ENCODE measurements at regions not wholly inside any gene's neighbourhood (a gene's known extent, or its start where the extent isn't known, plus 50 kb on each side); places are given as distances from the start of the nearest gene placed in this dataset.

DNA sequence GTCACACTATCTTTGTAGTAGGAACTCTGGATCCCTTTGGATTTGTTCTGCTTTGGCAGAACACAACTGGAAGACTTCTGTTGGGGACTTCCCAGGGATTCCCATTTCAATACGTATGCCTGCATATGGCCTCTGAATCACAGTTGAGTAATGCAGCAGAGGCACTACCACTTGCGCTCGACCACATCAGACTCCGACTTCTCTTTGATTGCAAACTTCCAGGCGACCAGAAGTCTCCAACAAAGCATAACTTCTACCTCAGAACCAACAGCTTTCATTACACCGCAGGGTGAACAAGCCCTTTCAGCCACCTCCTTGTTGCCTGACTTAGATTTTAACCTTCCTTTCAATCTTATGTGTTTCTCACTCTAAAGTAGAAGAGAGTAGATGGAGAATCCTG lies 924.4 kb downstream of the IGSF11 start:
- no peaks in the 10 kb centered on the region for H3K36me3 ChIP-seq
- TF ChIP-seq POLR2AphosphoS5 (IDR thresholded peaks at IDR 0.05) (no peak), EP300 (IDR thresholded peaks at IDR 0.05) (no peak), POLR2A (IDR thresholded peaks at IDR 0.05) (no peak)
- TF ChIP-seq, protein P1, sequence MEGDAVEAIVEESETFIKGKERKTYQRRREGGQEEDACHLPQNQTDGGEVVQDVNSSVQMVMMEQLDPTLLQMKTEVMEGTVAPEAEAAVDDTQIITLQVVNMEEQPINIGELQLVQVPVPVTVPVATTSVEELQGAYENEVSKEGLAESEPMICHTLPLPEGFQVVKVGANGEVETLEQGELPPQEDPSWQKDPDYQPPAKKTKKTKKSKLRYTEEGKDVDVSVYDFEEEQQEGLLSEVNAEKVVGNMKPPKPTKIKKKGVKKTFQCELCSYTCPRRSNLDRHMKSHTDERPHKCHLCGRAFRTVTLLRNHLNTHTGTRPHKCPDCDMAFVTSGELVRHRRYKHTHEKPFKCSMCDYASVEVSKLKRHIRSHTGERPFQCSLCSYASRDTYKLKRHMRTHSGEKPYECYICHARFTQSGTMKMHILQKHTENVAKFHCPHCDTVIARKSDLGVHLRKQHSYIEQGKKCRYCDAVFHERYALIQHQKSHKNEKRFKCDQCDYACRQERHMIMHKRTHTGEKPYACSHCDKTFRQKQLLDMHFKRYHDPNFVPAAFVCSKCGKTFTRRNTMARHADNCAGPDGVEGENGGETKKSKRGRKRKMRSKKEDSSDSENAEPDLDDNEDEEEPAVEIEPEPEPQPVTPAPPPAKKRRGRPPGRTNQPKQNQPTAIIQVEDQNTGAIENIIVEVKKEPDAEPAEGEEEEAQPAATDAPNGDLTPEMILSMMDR (IDR thresholded peaks at IDR 0.05), result no peak
- no peak overlapping the region for H3K4me3 ChIP-seq
- no peaks in the 10 kb centered on the region for H3K27me3 ChIP-seq
- H3K4me1 ChIP-seq, result no peaks in the 10 kb centered on the region
- intact Hi-C loops (cut with DNase I; ENCODE audit: low total_unique reads), result no loop called here
- H3K9me3 ChIP-seq, result no peaks in the 10 kb centered on the region
- 83 to 92% (median 90%) methylated on average over 6 of the region's 6 CpGs for WGBS, 5 donors
- no peak overlapping the region for H3K27ac ChIP-seq
- no peak for DNase-seq

DNA sequence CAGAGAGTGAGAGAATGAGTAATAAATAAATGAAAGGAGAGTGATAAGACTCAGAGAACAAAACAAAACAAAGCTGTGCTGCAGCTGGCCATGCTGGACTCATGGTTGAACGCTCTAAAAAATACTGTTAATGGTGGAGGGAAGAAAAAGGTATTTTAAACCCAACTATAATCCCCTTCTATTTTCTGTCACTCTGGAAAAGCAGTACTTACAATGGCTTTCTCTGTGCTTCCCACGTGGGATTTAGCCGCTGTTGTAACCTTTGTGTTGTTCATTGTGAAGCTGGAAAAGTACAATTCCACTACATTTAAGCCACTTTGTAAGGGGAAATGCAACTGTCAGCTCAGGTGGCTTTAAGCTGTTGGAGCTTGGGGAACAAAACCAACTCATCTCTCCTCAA lies 917.7 kb downstream of the IGSF11 start:
- WGBS, 5 donors, result 52 to 63% (median 59%) methylated on average over 3 of the region's 3 CpGs
- intact Hi-C loops (cut with DNase I; ENCODE audit: low total_unique reads), result no loop called here
- no peaks in the 10 kb centered on the region for H3K4me1 ChIP-seq
- H3K27ac ChIP-seq, result no peak overlapping the region
- no peaks in the 10 kb centered on the region for H3K36me3 ChIP-seq
- H3K4me3 ChIP-seq, result no peak overlapping the region
- no peak for DNase-seq
- no peak for TF ChIP-seq POLR2AphosphoS5 (IDR thresholded peaks at IDR 0.05)
- TF ChIP-seq EP300 (IDR thresholded peaks at IDR 0.05), result no peak
- no peaks in the 10 kb centered on the region for H3K9me3 ChIP-seq
- H3K27me3 ChIP-seq, result no peaks in the 10 kb centered on the region

DNA sequence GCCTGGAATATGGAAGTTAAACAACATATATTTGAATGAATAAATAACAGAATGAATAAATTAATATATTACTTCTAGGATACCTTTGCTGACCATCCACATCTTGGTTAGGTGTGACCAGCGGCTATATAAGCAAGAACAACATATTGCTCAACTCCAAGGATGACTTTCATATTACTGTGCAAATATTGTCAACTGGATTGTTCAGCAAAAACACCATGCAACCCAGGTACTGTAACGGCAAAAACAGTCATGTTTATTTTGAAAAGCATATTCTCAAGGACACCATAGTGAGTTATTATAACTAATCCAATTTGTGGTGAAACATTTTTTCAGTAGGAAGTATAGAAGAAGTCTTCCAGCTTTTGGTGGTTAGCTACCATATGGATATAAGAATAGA lies 907.9 kb downstream of the IGSF11 start:
- Histone ChIP-seq H3K4me3 (no peak overlapping the region), H3K4me1 (no peaks in the 10 kb centered on the region), H3K36me3 (no peaks in the 10 kb centered on the region), H3K27me3 (no peaks in the 10 kb centered on the region), H3K27ac (no peak overlapping the region), H3K9me3 (no peaks in the 10 kb centered on the region)
- 85 to 89% (median 87%) methylated on average over 2 of the region's 2 CpGs for WGBS, 5 donors
- TF ChIP-seq, protein P1 (IDR thresholded peaks at IDR 0.05), result no peak
- TF ChIP-seq POLR2A (IDR thresholded peaks at IDR 0.05) (no peak), POLR2AphosphoS5 (IDR thresholded peaks at IDR 0.05) (no peak), EP300 (IDR thresholded peaks at IDR 0.05) (no peak)
- DNase-seq, result no peak
- intact Hi-C loops (cut with DNase I; ENCODE audit: low total_unique reads), result no loop called here

DNA sequence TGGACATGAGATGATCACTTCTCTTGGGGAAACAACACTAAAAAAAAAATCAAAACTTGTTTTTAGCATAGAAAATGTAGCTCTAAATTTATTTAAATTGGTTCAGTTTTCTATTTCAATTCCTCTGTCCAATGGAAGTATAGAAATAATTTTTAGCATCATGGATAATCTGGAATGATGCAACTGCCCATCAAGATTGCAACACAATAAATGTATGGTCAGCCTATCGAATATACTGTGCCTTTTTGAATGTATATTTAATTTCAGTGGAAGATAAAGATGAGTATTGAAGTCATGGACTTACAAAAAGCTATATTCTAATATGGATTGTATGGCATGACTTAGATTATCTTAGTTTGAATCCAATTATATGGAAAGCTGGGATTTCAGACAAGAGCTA lies 906.7 kb downstream of the IGSF11 start:
- H3K4me1 ChIP-seq, result no peaks in the 10 kb centered on the region
- H3K4me3 ChIP-seq, result no peak overlapping the region
- no peak for DNase-seq
- no peak overlapping the region for H3K27ac ChIP-seq
- no peaks in the 10 kb centered on the region for H3K36me3 ChIP-seq
- H3K9me3 ChIP-seq, result no peaks in the 10 kb centered on the region
- TF ChIP-seq EP300 (IDR thresholded peaks at IDR 0.05) (no peak), POLR2AphosphoS5 (IDR thresholded peaks at IDR 0.05) (no peak), POLR2A (IDR thresholded peaks at IDR 0.05) (no peak)
- TF ChIP-seq, protein P1 (IDR thresholded peaks at IDR 0.05), result no peak
- 27 to 70% (median 68%) methylated on average over 1 of the region's 1 CpG for WGBS, 5 donors
- intact Hi-C loops (cut with DNase I; ENCODE audit: low total_unique reads), result no loop called here
- no peaks in the 10 kb centered on the region for H3K27me3 ChIP-seq

DNA sequence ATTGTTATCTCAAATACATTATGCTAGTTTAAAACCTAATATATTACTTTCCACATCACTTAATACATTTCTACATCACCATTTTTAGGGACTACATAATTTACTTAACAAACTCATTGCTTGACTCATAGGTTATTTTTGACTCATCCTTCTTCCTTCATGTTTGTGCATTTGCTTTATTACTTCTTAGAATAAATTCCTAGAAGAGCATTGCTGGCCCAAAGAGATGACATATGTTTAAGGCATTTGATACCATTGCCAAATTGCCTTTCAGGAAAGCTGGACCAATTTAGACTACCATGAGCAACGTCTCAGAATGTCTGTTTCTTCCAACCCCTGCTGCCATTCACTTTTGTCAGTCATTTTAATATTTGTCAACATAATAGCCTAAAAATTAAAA lies 905.8 kb downstream of the IGSF11 start:
- intact Hi-C loops (cut with DNase I; ENCODE audit: low total_unique reads), result no loop called here
- 0 to 24% (median 15%) methylated on average over 1 of the region's 1 CpG for WGBS, 5 donors
- no peaks in the 10 kb centered on the region for H3K36me3 ChIP-seq
- H3K4me3 ChIP-seq, result no peak overlapping the region
- no peaks in the 10 kb centered on the region for H3K9me3 ChIP-seq
- DNase-seq, result no peak
- TF ChIP-seq, protein P1 (IDR thresholded peaks at IDR 0.05), result no peak
- no peak for TF ChIP-seq EP300 (IDR thresholded peaks at IDR 0.05)
- no peak for TF ChIP-seq POLR2AphosphoS5 (IDR thresholded peaks at IDR 0.05)
- TF ChIP-seq POLR2A (IDR thresholded peaks at IDR 0.05), result no peak
- no peak overlapping the region for H3K27ac ChIP-seq
- H3K4me1 ChIP-seq, result no peaks in the 10 kb centered on the region
- H3K27me3 ChIP-seq, result no peaks in the 10 kb centered on the region
